Testis (tissue), 2 donors: ENCODE measurements at regions not wholly inside any gene's neighbourhood (a gene's known extent, or its start where the extent isn't known, plus 50 kb on each side); places are given as distances from the start of the nearest gene placed in this dataset.

Source experiments
- DNase-seq: peaks from one replicate; pipeline ENCODE4 v3.0.0-alpha.2; 2019
- H3K27ac ChIP-seq, 2 donors: fragments of 200-600 bp; sonication (generic); one replicate each; pipeline ENCODE4 v1.5.1; 2019
- H3K27me3 ChIP-seq: fragments of 200-600 bp; sonication (generic); one replicate; pipeline ENCODE4 v1.5.1; 2019
- H3K36me3 ChIP-seq: fragments of 200-600 bp; sonication (generic); one replicate; pipeline ENCODE4 v1.5.1; 2017; ENCODE audit warnings: low read depth; ENCODE audit errors: missing control alignments
- H3K4me1 ChIP-seq: fragments of 200-600 bp; sonication (generic); one replicate; pipeline ENCODE4 v1.5.1; 2019
- H3K4me3 ChIP-seq, 2 donors: fragments of 200-600 bp; sonication (generic); one replicate each; pipeline ENCODE4 v1.5.1; 2017 to 2019
- H3K9me3 ChIP-seq: fragments of 200-600 bp; sonication (generic); one replicate; pipeline ENCODE4 v1.5.1; 2017
- CTCF ChIP-seq, 3 experiments: fragments of 450-650 bp in 2 of 3; fragments of 200-600 bp in 1 of 3; sonication (generic) in 1 of 3; IDR thresholded peaks; one replicate each; pipeline ENCODE4 v1.5.1; 2016 to 2019; ENCODE audit warnings: antibody characterized with exemption in 3 of 3, mild to moderate bottlenecking in 2 of 3, moderate library complexity in 1 of 3
- POLR2A ChIP-seq: fragments of 450-650 bp; IDR thresholded peaks from one replicate; pipeline ENCODE4 v1.6.1; 2017; ENCODE audit warnings: antibody characterized with exemption, mild to moderate bottlenecking, moderate library complexity
- WGBS, 2 donors: methylation state at CpG; one replicate each; pipeline ENCODE4 v1.1.5; 2018; 5-methylcytosine and 5-hydroxymethylcytosine counted together
- intact Hi-C: fragments of 100-400 bp; cut with DNase I; formaldehyde crosslinking; loops from one replicate; pipeline ENCODE4 v1.15.1; 2023; ENCODE audit warnings: low total_unique reads

- Histone ChIP-seq H3K27ac (no peak overlapping the region), H3K27me3 (no peaks in the 10 kb centered on the region), H3K4me3 (no peak overlapping the region), H3K36me3 (no peaks in the 10 kb centered on the region), H3K4me1 (no peaks in the 10 kb centered on the region), H3K9me3 (no peaks in the 10 kb centered on the region)
- 75 to 85% methylated on average over 3 of the region's 3 CpGs for WGBS, 2 donors
- DNase-seq, result no peak
- intact Hi-C loops, result no loop called here
- TF ChIP-seq POLR2A, result no peak
- TF ChIP-seq CTCF (IDR thresholded peaks at IDR 0.05), result no peak
Measured at GRCh38 chr20:52841003-52841402, 131.2 kb upstream of the TSHZ2 start.

- Histone ChIP-seq H3K36me3 (no peaks in the 10 kb centered on the region), H3K4me3 (no peak overlapping the region), H3K4me1 (no peaks in the 10 kb centered on the region), H3K27ac (no peak overlapping the region), H3K9me3 (no peaks in the 10 kb centered on the region), H3K27me3 (no peaks in the 10 kb centered on the region)
- no peak for DNase-seq
- TF ChIP-seq POLR2A, result no peak
- no peak for TF ChIP-seq CTCF (IDR thresholded peaks at IDR 0.05)
- intact Hi-C loops, result no loop called here
- WGBS, 2 donors, result 86 to 93% methylated on average over 4 of the region's 4 CpGs
Measured at GRCh38 chr20:52840041-52840440, 132.1 kb upstream of the TSHZ2 start.

GRCh38 chr20:52838510-52839241 lies 133.5 kb upstream of the TSHZ2 start:
- Histone ChIP-seq H3K27me3 (no peaks in the 10 kb centered on the region), H3K27ac (no peak overlapping the region), H3K9me3 (no peaks in the 10 kb centered on the region), H3K4me3 (no peak overlapping the region), H3K4me1 (no peaks in the 10 kb centered on the region), H3K36me3 (no peaks in the 10 kb centered on the region)
- no peak for DNase-seq
- no peak for TF ChIP-seq POLR2A
- TF ChIP-seq CTCF (IDR thresholded peaks at IDR 0.05), result no peak
- intact Hi-C loops, result no loop called here
- 64 to 69% methylated on average over 2 of the region's 2 CpGs for WGBS, 2 donors

GRCh38 chr20:52837378-52837777 lies 134.8 kb upstream of the TSHZ2 start:
- WGBS, 2 donors, result 80 to 87% methylated on average over 4 of the region's 4 CpGs
- intact Hi-C loops, result no loop called here

More at GRCh38 chr20:52837378-52837777, 134.8 kb upstream of the TSHZ2 start:
- Histone ChIP-seq H3K4me3 (no peak overlapping the region), H3K27ac (no peak overlapping the region), H3K4me1 (no peaks in the 10 kb centered on the region), H3K9me3 (no peaks in the 10 kb centered on the region), H3K36me3 (no peaks in the 10 kb centered on the region), H3K27me3 (no peaks in the 10 kb centered on the region)
- no peak for DNase-seq
- no peak for TF ChIP-seq POLR2A
- no peak for TF ChIP-seq CTCF (IDR thresholded peaks at IDR 0.05)
